SK-MEL-5 (cell line): ENCODE measurements at regions not wholly inside any gene's neighbourhood (a gene's known extent, or its start where the extent isn't known, plus 50 kb on each side); places are given as distances from the start of the nearest gene placed in this dataset.

ENCODE experiments used
- DNase-seq: peaks from one replicate; pipeline ENCODE4 v3.0.0-alpha.2; 2016; ENCODE audit warnings: low read depth, low spot score
- in situ Hi-C: cut with HindIII; loops from 2 replicates; pipeline ENCODE4 v1.10.0; 2016; ENCODE audit warnings: low sequenced_read_pairs, high pct_unique_total_duplicates, low pct_unique_long_range_greater_than_20kb

DNA sequence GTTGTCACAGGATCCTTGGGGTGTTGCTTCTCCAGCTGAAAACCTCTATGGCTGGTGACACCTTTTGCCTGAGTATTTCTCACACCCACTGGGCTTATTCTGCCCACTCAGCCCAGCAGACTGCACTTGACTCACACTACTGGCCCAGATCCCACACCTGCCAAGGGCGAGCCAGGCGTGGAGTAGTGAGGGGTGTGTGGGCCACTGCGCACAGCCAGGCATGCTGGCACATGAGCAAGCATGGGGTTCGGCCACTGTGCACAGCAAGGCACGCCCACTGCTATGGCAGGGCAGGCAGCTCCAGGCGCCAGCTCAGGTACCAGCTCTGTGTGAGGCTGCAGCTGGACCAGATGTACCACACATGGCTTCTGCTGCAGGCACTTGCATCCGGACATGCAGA lies 116.5 kb upstream of the MTNR1B start:
- no peak for DNase-seq
- in situ Hi-C loops = no loop called here

DNA sequence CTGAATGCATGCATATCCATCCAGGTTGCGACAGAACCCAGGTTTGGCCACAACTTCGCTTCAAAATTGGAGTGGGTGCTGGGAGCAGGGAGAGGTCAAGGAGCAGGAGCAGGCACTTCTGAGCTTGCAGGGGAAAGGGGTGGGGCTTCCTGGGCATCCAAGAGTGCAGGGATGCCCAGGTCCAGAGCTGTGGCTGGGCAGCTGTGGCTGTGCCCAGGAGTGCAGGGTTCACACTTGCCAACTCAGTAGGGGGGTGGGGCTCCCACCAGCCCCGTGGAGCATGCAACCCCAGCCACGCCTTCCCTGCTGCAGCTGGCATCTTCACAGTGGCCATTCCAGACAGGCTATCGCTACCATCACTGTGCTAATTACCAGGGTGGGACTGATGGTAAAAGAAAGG lies 115.3 kb upstream of the MTNR1B start:
- DNase-seq = no peak
- in situ Hi-C loops = no loop called here

DNA sequence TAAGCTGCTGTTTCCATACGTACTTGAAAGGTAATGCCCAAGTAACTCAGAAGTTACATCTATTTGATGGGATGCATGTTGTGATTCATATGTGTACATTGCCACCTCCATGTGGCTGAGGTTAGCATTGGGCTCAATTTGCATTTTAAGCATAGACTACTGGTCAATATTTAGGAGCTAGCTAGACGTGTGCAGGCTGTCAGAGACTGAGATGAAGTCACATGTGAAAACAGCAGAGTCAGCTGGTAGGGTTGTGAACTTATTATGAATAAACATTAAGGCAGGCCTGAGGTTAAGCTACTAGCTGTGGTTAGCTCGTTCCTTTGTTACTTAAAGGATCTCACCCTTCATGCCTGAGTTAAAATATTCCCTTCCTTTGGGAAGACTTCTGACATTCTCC lies 114.5 kb upstream of the MTNR1B start:
- in situ Hi-C loops = no loop called here
- no peak for DNase-seq

DNA sequence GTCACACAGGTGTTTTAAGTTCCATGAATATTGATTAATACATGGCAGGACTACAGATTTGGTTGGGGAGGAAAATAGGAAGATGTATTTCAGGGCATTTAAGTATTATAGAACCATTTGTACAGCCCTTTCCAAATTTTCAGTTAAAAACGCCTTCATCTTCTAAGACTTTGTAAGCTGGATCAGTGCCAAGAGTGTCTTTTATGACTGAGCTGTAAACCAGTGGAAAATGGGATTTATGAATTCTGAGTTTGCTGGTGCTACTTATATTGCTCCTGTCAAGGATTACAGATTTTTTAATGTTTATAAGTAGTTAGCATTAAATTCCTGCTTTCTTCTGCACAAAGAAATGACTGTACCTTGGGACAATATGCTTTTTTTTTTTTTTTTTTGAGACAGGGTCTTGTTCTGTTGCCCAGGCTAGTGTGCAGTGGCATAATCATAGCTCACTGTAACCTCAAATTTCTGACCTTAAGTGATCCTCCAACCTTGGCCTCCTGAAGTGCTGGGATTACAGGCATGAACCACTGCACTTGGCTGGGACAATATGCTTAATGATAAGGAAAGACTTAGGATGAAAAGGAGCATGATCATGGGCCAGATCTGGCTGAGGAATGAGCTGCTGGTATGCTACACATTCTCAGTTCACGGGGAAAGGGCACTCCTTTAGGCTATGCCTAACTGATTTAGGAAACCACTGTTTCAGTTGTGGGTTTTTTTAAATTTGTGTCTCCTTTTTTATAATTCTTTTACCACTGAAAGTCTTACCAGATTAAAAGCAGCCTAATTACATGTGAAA lies 113.6 kb upstream of the MTNR1B start:
- in situ Hi-C loops = no loop called here

DNA sequence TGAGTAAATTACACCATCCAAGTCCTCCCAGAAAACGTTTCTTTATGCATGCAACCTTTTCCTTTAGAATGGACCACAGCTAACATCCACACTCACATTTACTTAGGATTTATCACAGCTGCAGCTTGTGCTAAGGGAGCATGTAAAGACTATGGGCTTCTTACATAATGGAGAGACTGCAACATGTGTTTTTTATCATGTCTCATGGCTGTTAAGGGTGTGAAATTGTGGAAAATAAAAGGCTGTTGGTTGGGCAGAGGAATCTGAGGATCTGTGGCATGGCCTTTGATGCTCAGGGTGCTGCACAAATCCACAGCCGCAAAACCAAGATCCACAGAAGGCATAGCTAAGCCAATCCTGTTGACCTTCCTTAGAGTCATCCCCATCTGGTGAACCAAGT lies 112.0 kb upstream of the MTNR1B start:
- DNase-seq = no peak
- in situ Hi-C loops = no loop called here

More for the DNA sequence above, 113.6 kb upstream of the MTNR1B start:
- no peak for DNase-seq

DNA sequence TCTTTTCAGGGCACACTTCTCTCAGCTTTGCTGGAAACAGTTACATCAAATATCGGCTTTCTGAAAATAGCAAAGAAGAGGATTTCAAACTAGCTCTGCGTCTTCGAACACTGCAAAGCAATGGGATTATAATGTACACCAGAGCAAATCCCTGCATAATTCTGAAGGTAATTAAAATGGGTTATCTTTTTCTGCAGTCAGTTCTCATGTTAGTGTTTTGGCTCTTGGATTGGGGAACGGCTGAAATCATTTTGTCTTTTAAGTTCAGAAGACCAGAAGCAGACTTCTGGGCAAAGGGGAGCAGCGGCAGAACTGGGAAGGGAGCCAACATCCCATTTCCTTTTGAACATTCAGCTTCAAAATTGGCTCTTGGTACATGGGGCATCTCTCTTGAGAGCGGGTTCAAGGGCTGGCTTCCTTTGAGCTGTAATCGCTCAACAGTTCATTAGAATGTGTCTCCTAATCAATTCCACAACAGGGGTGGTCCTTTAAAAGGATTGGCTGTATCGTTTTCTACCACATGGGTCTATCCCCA lies 110.2 kb upstream of the MTNR1B start:
- in situ Hi-C loops = no loop called here
- no peak for DNase-seq

DNA sequence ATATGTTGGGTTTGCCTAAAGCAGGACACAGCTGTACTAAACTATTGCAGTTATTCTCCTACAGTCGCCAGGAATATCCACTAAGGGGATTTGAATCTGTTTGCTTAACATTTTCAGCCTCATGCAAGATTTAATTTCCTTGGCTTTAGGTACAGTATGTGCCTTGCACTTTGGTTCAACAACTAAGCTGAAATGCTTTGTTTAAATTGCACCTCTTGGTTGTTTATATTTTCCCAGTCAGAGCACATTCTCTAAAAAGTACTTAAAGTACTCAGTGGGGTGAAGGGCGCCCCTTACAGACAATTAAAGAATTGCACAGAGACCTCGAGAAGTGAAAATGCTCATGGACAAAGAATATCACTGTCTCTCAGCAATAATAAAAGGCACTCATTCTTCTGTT lies 107.8 kb upstream of the MTNR1B start:
- DNase-seq = no peak
- in situ Hi-C loops = no loop called here

DNA sequence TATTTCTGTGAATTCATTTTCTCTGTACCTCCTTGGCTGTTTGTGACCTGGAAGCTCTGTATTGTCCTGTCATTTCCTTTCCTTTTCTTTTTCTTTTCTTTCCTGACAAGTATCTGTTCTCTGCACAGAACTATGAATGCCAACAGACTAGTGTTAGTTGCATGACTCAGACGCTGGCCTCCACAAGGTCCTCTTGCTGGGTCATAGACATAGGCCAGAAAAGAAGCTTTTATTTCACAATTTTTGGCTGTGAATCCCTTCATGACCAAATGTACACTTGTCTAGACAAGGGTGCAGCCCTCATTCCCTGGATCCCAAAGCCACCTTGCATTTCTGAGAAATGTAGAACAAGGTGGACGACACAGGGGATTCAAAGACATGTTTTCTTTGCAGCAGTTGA lies 104.1 kb upstream of the MTNR1B start:
- no peak for DNase-seq
- in situ Hi-C loops = no loop called here

DNA sequence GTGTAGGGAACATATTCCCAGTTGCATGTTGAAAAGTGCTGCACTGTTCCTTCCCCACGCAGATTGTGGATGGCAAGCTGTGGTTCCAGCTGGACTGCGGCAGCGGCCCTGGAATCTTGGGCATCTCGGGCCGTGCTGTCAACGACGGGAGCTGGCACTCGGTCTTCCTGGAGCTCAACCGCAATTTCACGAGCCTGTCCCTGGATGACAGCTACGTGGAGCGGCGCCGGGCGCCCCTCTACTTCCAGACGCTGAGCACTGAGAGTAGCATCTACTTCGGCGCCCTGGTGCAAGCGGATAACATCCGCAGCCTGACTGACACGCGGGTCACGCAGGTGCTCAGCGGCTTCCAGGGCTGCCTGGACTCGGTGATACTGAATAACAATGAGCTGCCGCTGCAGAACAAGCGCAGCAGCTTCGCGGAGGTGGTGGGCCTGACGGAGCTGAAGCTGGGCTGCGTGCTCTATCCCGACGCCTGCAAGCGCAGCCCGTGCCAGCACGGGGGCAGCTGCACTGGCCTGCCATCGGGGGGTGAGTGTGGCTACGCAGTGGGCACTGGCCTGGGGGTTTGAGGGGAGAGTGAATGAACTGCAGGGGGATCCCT lies 102.7 kb upstream of the MTNR1B start:
- no peak for DNase-seq
- in situ Hi-C loops = no loop called here

DNA sequence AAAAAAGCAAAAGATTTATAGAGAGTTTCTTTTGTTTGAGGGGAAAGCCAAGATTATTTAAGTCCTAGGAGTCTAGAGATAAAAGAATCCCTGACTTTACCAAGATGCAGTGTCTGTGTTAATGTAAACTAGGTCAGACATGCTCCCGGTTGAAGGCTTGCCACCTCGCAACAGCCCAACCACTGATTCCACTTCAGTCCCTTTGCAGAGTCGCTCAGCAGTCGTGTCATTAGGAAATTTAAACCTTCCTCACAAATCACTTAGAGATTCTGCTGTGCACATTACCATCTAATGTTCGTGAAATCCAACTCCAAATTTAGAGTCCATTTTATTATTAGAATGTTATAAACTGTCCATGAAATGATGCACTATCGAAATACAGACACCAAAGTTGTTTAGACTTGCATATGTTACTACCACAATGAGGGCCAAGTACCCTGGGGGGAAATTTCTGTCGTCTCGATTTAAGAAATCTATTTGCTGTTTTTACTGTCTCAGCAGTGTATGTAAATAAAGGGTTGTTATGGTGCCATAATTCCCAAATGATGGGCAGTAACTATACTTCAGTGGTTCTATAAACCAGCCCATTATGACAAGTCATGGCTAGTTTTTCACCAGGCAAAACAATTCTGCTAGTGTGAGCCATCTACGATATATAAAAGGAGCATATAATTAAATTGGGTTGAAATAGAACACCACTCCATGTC lies 101.4 kb upstream of the MTNR1B start:
- in situ Hi-C loops = no loop called here
- no peak for DNase-seq

DNA sequence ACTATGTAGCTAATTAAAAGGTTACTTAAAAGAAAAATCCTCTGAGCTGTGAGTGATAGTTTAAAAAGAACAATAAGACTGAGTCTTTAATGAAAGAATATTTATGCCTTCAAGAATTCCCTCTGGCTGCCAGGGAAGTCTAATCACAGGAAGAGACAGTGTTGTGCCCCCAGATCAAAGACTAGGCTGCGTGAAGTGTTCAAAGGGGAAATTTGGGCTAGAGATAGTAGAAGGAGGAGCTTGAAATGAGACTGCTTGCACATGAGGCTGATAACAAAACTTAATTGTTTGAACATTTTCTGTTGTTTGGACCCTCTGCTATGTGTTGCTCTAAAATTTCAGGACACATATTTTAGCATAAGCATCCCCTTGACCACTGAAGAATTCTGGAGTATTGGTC lies 99.7 kb upstream of the MTNR1B start:
- in situ Hi-C loops = no loop called here
- no peak for DNase-seq

DNA sequence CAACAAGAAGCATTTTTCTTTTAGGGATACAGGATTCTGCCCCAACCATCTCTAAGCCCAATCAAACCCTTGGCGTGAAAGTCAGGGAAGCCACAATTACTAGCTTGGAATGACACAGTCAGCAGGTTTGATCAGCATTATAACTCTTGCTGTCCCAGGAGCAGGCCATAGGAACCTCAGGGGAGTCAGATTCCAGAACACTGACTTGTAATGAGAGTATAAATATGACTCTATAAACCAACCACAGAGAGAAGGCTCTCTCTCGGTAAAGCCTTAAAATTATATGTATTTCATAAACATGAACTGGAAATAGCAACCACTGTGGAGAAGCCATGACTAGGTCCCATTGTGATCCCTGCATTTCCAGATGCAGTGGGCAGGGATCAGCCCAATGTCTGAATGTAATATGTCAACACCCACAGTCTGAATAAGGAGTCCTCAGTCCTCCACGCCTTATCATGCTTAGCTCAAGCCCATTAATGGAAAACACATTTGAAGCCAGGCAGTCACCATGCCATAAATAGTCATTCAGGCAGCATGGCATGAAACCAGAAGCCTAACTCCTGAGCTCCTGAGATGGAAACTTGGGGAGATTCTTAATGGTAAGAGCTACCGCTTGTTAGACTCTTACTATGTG lies 99.1 kb upstream of the MTNR1B start:
- in situ Hi-C loops = no loop called here
- DNase-seq = no peak

DNA sequence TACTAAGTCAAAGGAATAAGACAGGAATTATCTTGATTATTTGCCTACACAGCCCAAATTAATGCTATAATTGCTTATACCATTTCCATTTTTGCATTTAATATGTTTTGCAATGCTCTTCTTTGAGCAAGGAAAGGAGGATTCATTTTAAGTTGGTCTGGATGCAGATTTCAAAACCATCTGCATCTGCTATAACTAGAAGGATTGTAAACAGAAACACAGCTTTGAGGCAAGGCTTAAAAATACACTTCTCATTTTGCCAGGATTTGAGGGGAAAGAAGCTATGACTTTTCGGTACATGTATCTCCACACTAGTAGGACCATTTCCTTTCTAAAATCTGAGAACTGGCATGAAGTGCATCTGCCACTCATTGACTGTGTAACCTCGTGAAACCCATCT lies 95.9 kb upstream of the MTNR1B start:
- DNase-seq = no peak
- in situ Hi-C loops = no loop called here

DNA sequence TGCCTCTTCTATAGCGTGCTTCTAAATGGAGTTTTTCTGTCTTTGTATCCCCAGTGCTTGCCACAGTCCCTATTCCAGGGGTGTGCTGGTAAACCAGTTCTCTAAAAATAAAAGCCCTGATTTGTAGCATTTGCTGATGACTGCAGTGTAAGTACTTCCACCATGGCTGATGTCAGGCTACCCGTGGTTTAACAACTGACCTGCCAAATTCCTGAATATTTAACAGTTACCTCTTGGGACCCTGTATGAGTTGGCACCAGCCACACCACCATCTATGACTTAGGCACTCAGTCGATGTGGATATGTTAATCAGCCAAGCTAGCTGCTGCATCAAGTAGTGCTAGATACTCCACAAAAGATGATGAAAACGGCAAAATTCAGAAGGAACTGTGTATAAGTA lies 94.0 kb upstream of the MTNR1B start:
- in situ Hi-C loops = no loop called here
- DNase-seq = no peak

DNA sequence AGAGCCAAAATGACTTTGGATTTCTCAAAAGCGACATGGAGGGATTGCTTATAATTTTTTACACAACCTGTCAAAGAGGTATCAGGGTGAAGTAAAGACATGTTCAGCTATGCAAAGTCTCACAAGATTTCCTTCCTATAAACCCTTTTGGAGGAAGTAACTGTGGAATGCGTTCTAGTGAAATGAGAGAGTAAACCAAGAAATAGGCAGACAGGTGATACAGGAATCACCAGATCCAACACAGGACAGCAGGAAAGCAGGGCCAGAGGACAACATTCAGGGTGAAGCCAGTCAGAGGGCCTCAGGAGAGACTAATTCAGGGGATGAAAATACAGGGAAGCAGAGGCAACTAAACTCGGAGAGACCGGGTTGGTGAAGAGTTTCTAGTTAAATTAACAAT lies 90.4 kb upstream of the MTNR1B start:
- in situ Hi-C loops = no loop called here

DNA sequence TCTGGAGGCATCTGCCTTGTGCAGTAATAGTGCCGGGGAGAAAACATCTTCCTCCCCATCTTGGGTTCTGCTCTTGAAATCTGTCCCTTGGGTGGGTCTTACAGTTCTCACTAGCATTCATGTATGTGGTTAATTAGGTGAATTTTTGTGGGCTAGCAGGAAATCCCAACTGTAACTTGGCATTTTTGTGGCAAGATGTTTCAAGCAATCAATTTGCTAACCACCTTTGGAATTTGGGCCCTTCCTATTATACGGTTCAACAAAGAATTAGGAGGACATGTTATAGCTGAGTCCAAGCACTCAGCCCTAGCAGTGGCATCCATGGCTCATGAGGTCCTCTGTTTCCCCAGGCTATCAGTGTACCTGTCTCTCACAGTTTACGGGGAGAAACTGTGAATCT lies 89.1 kb upstream of the MTNR1B start:
- DNase-seq = no peak
- in situ Hi-C loops = no loop called here

More for the DNA sequence above, 90.4 kb upstream of the MTNR1B start:
- DNase-seq = no peak

DNA sequence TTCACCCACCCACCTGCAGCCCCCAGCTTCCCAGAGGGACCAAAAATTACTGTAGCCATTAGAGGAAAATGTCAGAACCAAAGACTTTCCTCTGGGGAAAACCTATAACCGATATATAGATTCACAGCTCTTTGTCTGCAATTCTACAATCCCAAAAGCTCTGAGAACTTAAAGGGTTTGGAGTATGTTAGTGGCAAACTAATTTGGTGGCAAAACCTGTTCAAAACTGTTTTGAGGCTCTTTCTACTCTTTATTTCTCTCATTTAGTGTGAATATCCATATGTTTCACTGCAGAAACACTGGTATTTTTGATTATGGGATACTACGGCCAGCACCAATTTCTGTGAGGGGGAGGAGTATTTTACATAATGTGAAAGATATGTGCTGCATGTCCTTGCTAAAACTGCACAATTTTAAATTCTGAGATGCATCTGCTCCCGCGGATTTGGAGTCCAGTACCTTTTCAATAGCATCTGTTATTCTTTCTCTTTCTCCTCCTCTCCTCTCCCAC lies 87.5 kb upstream of the MTNR1B start:
- in situ Hi-C loops = no loop called here

More for the DNA sequence above, 87.5 kb upstream of the MTNR1B start:
- DNase-seq = no peak
